T-helper 2 cell treated with Interferon-gamma antibody and Interleukin-4, amounts not matched to agents 5 μg/mL and 100 μg/mL, for 36 hours (primary cell): ENCODE measurements at regions not wholly inside any gene's neighbourhood (a gene's known extent, or its start where the extent isn't known, plus 50 kb on each side); places are given as distances from the start of the nearest gene placed in this dataset.

Source experiments
- DNase-seq: peaks from one replicate; pipeline ENCODE4 v3.0.0; 2021; ENCODE audit warnings: low spot score
- H3K27ac Mint-ChIP-seq: one replicate; pipeline ENCODE4 v1.8.0; 2021; ENCODE audit warnings: mild to moderate bottlenecking, mixed read lengths
- H3K27me3 Mint-ChIP-seq: one replicate; pipeline ENCODE4 v1.8.0; 2021; ENCODE audit warnings: low read depth, mixed read lengths
- H3K36me3 Mint-ChIP-seq: one replicate; pipeline ENCODE4 v1.8.0; 2021; ENCODE audit warnings: low read depth, mixed read lengths
- H3K4me1 Mint-ChIP-seq: one replicate; pipeline ENCODE4 v1.8.0; 2021; ENCODE audit warnings: low read depth, mixed read lengths
- H3K4me3 Mint-ChIP-seq: one replicate; pipeline ENCODE4 v1.8.0; 2022; ENCODE audit warnings: mild to moderate bottlenecking, moderate library complexity, mixed read lengths
- H3K9me3 Mint-ChIP-seq: one replicate; pipeline ENCODE4 v1.8.0; 2021; ENCODE audit warnings: mixed read lengths

GRCh38 chr2:8587920-8588830, 93.7 kb upstream of the ID2 start:
- no peaks in the 10 kb centered on the region for H3K9me3 Mint-ChIP-seq
- peak overlapping the region; percentile 28 for H3K27ac Mint-ChIP-seq
- no peaks in the 10 kb centered on the region for H3K36me3 Mint-ChIP-seq
- peaks cover 38% of the 10 kb centered on the region for H3K27me3 Mint-ChIP-seq
- no peak for DNase-seq
- peak overlapping the region; percentile 55 for H3K4me3 Mint-ChIP-seq
- H3K4me1 Mint-ChIP-seq, result peaks cover 30% of the 10 kb centered on the region

GRCh38 chr2:8588831-8589191, 93.0 kb upstream of the ID2 start:
- Mint-ChIP-seq H3K27me3 (peaks cover 38% of the 10 kb centered on the region), H3K27ac (no peak overlapping the region), H3K36me3 (no peaks in the 10 kb centered on the region), H3K4me3 (peak overlapping the region; percentile 55), H3K4me1 (peaks cover 36% of the 10 kb centered on the region), H3K9me3 (no peaks in the 10 kb centered on the region)
- no peak for DNase-seq

GRCh38 chr2:8589721-8590120, 92.1 kb upstream of the ID2 start:
- Mint-ChIP-seq H3K9me3 (no peaks in the 10 kb centered on the region), H3K36me3 (no peaks in the 10 kb centered on the region), H3K4me3 (no peak overlapping the region), H3K27ac (no peak overlapping the region), H3K27me3 (peaks cover 38% of the 10 kb centered on the region), H3K4me1 (peaks cover 36% of the 10 kb centered on the region)
- DNase-seq, result no peak

GRCh38 chr2:8590938-8591337, 90.9 kb upstream of the ID2 start:
- peaks cover 31% of the 10 kb centered on the region for H3K27me3 Mint-ChIP-seq
- no peak overlapping the region for H3K27ac Mint-ChIP-seq
- no peaks in the 10 kb centered on the region for H3K9me3 Mint-ChIP-seq
- peaks cover 29% of the 10 kb centered on the region for H3K4me1 Mint-ChIP-seq
- DNase-seq, result no peak
- H3K36me3 Mint-ChIP-seq, result no peaks in the 10 kb centered on the region
- no peak overlapping the region for H3K4me3 Mint-ChIP-seq

DNA sequence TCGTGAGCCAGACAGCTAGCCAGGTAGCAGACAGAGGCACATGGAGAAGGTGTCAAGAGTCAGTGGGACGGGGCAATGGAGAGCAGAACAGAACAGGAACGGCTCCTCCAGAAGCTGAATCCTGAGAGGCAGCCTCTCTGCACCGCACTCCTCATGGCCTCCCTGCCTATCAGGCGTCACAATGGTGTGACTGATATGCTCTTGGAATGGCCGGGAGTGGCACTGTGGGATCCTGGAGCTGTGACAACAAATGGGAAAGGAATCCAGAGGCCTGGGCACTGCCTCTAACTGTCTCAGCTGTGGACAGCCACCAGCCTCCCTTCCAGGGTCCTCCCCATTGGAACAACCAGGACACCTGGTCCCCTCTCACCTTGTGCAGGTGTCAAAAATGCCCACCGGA, 89.1 kb upstream of the ID2 start:
- Mint-ChIP-seq H3K4me3 (no peak overlapping the region), H3K4me1 (peaks cover 19% of the 10 kb centered on the region), H3K27ac (no peak overlapping the region), H3K9me3 (no peaks in the 10 kb centered on the region), H3K27me3 (peaks cover 28% of the 10 kb centered on the region), H3K36me3 (no peaks in the 10 kb centered on the region)
- DNase-seq, result no peak

DNA sequence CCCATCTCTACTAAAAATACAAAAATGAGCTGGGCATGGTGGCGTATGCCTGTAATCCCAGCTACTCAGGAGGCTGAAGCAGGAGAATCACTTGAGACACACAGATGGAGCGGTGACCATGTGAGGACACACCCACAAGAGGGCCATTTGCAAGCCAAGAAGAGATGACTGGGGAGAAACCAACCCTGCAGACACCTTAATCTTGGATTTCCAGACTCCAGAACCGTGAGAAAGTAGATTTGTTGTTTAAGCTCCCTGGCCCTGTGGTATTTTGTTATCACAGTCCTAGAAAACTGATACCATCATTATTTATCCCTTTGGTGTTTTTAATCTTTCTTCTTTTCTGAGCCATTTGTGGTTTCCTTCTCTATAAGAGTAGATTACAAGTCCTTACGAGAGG, 88.6 kb upstream of the ID2 start:
- Mint-ChIP-seq H3K9me3 (no peaks in the 10 kb centered on the region), H3K27me3 (peaks cover 28% of the 10 kb centered on the region)

DNA sequence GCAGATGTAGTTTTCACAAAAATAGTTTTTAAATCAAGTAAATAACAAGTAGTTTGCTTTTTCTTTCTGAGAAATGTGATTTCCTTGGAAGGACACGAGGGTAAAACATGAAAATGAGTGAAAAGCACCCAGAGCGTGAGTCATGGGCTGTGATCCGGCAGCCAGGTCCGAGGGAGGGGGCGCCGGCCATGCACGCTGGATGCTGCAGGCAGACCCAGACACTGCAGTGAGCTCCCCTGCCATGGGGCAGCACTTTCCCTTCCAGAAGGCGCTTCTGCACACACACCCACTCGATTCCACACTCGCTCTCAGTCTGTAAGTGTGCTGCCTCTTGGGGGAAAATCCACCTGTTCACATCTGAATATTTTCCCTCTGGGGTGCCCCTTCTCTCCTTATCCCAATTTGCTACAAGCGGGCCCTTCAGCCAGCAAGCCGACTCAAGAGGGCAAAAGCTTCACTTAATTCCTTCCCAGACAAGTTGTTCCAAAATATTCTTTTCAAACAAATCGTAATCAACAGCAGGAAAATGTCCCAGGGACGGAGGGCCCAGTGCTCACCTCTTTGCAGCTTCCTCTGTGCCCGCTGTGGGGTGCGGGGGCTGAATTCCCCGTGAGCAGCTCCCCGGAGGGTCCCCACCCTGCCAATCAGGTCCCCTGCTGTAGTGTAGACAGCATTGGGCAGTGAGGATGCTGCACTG, 87.0 kb upstream of the ID2 start:
- no peaks in the 10 kb centered on the region for H3K36me3 Mint-ChIP-seq
- no peak for DNase-seq
- H3K27me3 Mint-ChIP-seq, result peaks cover 23% of the 10 kb centered on the region
- no peaks in the 10 kb centered on the region for H3K9me3 Mint-ChIP-seq
- H3K4me1 Mint-ChIP-seq, result peaks cover 9% of the 10 kb centered on the region
- H3K4me3 Mint-ChIP-seq, result no peak overlapping the region
- H3K27ac Mint-ChIP-seq, result no peak overlapping the region

More for the DNA sequence above, 88.6 kb upstream of the ID2 start:
- no peak for DNase-seq
- Mint-ChIP-seq H3K4me3 (no peak overlapping the region), H3K27ac (no peak overlapping the region), H3K4me1 (peaks cover 16% of the 10 kb centered on the region), H3K36me3 (no peaks in the 10 kb centered on the region)

DNA sequence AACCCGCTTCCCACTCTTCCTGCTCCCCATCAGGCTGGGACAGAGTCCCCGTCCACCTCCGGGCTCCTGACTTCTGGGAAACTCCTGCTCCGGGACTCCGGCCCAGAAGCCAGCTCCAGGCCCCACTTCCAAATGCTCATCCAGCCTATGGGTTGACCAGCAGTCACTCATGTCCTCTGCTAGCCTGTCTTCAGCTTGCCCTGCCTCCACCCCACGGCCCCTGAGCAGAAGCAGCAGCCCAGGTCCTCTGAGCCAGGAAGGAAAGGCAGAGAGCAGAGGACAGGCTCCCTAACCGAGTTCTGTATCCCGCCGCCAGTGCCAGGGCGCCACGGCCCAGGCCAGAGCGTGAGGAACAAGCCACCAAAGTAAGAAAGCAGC, 86.4 kb upstream of the ID2 start:
- H3K9me3 Mint-ChIP-seq, result no peaks in the 10 kb centered on the region
- peaks cover 21% of the 10 kb centered on the region for H3K27me3 Mint-ChIP-seq
- H3K36me3 Mint-ChIP-seq, result no peaks in the 10 kb centered on the region
- no peak overlapping the region for H3K27ac Mint-ChIP-seq
- no peak overlapping the region for H3K4me3 Mint-ChIP-seq
- DNase-seq, result no peak
- peaks cover 9% of the 10 kb centered on the region for H3K4me1 Mint-ChIP-seq

GRCh38 chr2:8595811-8596600, 85.8 kb upstream of the ID2 start:
- Mint-ChIP-seq H3K27me3 (peaks cover 17% of the 10 kb centered on the region), H3K4me3 (no peak overlapping the region), H3K27ac (no peak overlapping the region), H3K9me3 (no peaks in the 10 kb centered on the region), H3K36me3 (no peaks in the 10 kb centered on the region), H3K4me1 (peaks cover 9% of the 10 kb centered on the region)
- no peak for DNase-seq

DNA sequence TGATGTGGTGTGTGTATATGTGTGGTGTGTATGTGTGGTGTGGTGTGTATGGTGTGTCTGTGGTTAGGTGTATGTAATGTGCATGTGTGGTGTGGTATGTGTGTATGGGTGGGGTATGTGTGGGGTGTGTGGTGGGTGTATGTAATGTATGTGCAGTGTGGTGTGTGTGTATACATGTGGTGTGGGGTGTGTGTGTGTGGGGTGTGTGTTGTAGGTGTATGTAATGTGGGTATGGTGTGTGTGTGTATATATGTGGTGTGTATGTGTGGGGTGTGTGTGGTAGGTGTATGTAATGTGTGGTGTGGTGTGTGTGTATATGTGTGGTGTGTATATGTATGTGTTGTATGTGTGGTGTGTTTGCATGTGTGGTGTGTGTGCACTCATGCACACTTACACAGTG, 84.8 kb upstream of the ID2 start:
- H3K36me3 Mint-ChIP-seq, result no peaks in the 10 kb centered on the region
- H3K4me3 Mint-ChIP-seq, result no peak overlapping the region
- DNase-seq, result no peak
- peaks cover 9% of the 10 kb centered on the region for H3K4me1 Mint-ChIP-seq
- peaks cover 10% of the 10 kb centered on the region for H3K27me3 Mint-ChIP-seq
- H3K27ac Mint-ChIP-seq, result no peak overlapping the region
- H3K9me3 Mint-ChIP-seq, result no peaks in the 10 kb centered on the region

- H3K27ac Mint-ChIP-seq, result no peak overlapping the region
- peaks cover 9% of the 10 kb centered on the region for H3K4me1 Mint-ChIP-seq
Measured at GRCh38 chr2:8597559-8598225, 84.2 kb upstream of the ID2 start.

GRCh38 chr2:8598295-8599165, 83.3 kb upstream of the ID2 start:
- Mint-ChIP-seq H3K27me3 (peaks cover 17% of the 10 kb centered on the region), H3K9me3 (no peaks in the 10 kb centered on the region), H3K4me1 (peaks cover 5% of the 10 kb centered on the region), H3K27ac (no peak overlapping the region), H3K4me3 (no peak overlapping the region), H3K36me3 (no peaks in the 10 kb centered on the region)
- DNase-seq, result no peak

More at GRCh38 chr2:8597559-8598225, 84.2 kb upstream of the ID2 start:
- Mint-ChIP-seq H3K27me3 (peaks cover 11% of the 10 kb centered on the region), H3K4me3 (no peak overlapping the region), H3K36me3 (no peaks in the 10 kb centered on the region), H3K9me3 (no peaks in the 10 kb centered on the region)
- DNase-seq, result no peak
